ENCODE measurements at regions not wholly inside any gene's neighbourhood (a gene's known extent, or its start where the extent isn't known, plus 50 kb on each side); places are given as distances from the start of the nearest gene placed in this dataset.
A peak's percentile ranks its signal among the peaks of the same experiment; 100 is the strongest.

DNA sequence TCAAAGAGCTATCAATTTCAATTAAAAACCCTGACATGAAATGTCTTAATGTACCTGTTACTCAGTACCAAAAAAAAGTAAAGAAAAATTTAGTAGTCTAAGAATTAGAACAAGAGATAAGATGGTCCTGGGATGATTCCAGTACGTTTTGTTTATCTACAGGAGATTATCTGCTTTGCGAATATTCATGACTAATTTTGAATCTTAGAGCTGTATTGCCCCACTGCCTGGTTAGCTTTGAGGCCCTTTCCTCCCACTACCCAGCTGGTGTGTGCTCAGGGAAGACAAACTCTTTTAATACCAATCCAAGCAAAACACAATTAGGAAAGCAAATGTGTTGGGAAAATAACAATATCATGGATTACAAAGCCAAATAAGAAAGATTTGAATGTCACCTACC is 263.5 kb downstream of the FOXG1 start:
- H3K27ac ChIP-seq (ENCODE audit: low read depth, low read length): no peak overlapping the region
- no peaks in the 10 kb centered on the region for H3K79me2 ChIP-seq (ENCODE audit: control insufficient read depth, insufficient read depth, low read length, unreplicated experiment)
- H2AFZ ChIP-seq (ENCODE audit: low read length, unreplicated experiment): no peak overlapping the region
- no peaks in the 10 kb centered on the region for H3K27me3 ChIP-seq (ENCODE audit: insufficient read depth, low read length)
- H3K36me3 ChIP-seq (ENCODE audit: insufficient read depth, low read length): no peaks in the 10 kb centered on the region
- H3K4me1 ChIP-seq (ENCODE audit: control insufficient read depth, insufficient read depth, low read length, unreplicated experiment): peaks cover 3% of the 10 kb centered on the region
- H3K4me3 ChIP-seq (ENCODE audit: low read depth, low read length): no peak overlapping the region

DNA sequence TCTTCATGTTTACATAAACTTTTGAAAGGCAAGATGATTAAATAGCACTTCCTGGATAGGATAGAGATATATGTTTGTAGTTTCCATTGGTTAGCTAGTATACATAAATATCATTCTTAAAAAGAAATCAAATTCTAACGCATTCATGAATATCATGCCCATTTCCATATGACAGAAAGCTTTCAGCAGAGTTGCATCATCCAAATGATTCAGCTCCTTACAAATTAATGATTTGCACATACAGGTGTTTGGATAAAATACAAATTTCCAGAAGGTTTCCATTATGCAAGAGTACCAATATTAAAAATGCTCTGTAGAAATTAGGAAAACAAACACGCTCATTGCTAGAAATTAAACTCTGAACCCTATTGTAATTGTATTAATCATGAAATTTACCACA is 264.4 kb downstream of the FOXG1 start:
- no peak overlapping the region for H3K27ac ChIP-seq (ENCODE audit: low read depth, low read length)
- no peaks in the 10 kb centered on the region for H3K36me3 ChIP-seq (ENCODE audit: insufficient read depth, low read length)
- peaks cover 3% of the 10 kb centered on the region for H3K4me1 ChIP-seq (ENCODE audit: control insufficient read depth, insufficient read depth, low read length, unreplicated experiment)
- no peak overlapping the region for H2AFZ ChIP-seq (ENCODE audit: low read length, unreplicated experiment)
- no peaks in the 10 kb centered on the region for H3K79me2 ChIP-seq (ENCODE audit: control insufficient read depth, insufficient read depth, low read length, unreplicated experiment)
- no peak overlapping the region for H3K4me3 ChIP-seq (ENCODE audit: low read depth, low read length)
- H3K27me3 ChIP-seq (ENCODE audit: insufficient read depth, low read length): no peaks in the 10 kb centered on the region

GRCh38 chr14:29035134-29035533 is 268.5 kb downstream of the FOXG1 start:
- no peaks in the 10 kb centered on the region for H3K27me3 ChIP-seq (ENCODE audit: insufficient read depth, low read length)
- H2AFZ ChIP-seq (ENCODE audit: low read length, unreplicated experiment): peak overlapping the region; percentile 7
- no peaks in the 10 kb centered on the region for H3K79me2 ChIP-seq (ENCODE audit: control insufficient read depth, insufficient read depth, low read length, unreplicated experiment)
- H3K4me1 ChIP-seq (ENCODE audit: control insufficient read depth, insufficient read depth, low read length, unreplicated experiment): no peaks in the 10 kb centered on the region
- no peak overlapping the region for H3K4me3 ChIP-seq (ENCODE audit: low read depth, low read length)
- no peaks in the 10 kb centered on the region for H3K36me3 ChIP-seq (ENCODE audit: insufficient read depth, low read length)
- H3K27ac ChIP-seq (ENCODE audit: low read depth, low read length): no peak overlapping the region

- Histone ChIP-seq H3K27ac (ENCODE audit: low read depth, low read length) (no peak overlapping the region), H3K36me3 (ENCODE audit: insufficient read depth, low read length) (no peaks in the 10 kb centered on the region), H2AFZ (ENCODE audit: low read length, unreplicated experiment) (no peak overlapping the region), H3K4me3 (ENCODE audit: low read depth, low read length) (no peak overlapping the region), H3K4me1 (ENCODE audit: control insufficient read depth, insufficient read depth, low read length, unreplicated experiment) (no peaks in the 10 kb centered on the region), H3K79me2 (ENCODE audit: control insufficient read depth, insufficient read depth, low read length, unreplicated experiment) (no peaks in the 10 kb centered on the region), H3K27me3 (ENCODE audit: insufficient read depth, low read length) (no peaks in the 10 kb centered on the region)
Observed at GRCh38 chr14:29037411-29037810, 270.8 kb downstream of the FOXG1 start.

DNA sequence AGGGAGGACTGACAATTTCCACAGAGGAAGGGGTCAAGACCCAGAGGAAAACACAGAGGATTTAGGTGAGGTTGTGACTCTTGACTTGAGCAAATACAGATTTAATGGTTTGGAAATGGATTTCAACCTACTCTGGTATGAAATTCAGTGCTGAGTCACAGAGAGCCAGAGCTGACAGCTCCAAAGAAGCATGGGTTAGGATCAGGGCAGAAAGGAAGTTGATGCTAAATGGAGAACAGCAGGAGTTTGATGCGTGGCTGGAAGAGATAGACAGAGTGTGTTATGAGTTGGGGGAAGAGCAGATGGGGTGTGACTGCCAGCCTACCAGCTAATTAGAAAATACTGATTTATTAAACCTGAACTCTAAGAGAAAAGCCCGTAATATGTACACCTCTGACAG is 272.6 kb downstream of the FOXG1 start:
- H3K27me3 ChIP-seq (ENCODE audit: insufficient read depth, low read length): no peaks in the 10 kb centered on the region
- H3K36me3 ChIP-seq (ENCODE audit: insufficient read depth, low read length): no peaks in the 10 kb centered on the region
- no peak overlapping the region for H2AFZ ChIP-seq (ENCODE audit: low read length, unreplicated experiment)
- H3K4me3 ChIP-seq (ENCODE audit: low read depth, low read length): no peak overlapping the region
- H3K79me2 ChIP-seq (ENCODE audit: control insufficient read depth, insufficient read depth, low read length, unreplicated experiment): no peaks in the 10 kb centered on the region
- no peak overlapping the region for H3K27ac ChIP-seq (ENCODE audit: low read depth, low read length)
- H3K4me1 ChIP-seq (ENCODE audit: control insufficient read depth, insufficient read depth, low read length, unreplicated experiment): no peaks in the 10 kb centered on the region

- H3K4me1 ChIP-seq (ENCODE audit: control insufficient read depth, insufficient read depth, low read length, unreplicated experiment): no peaks in the 10 kb centered on the region
- no peak overlapping the region for H2AFZ ChIP-seq (ENCODE audit: low read length, unreplicated experiment)
- no peak overlapping the region for H3K4me3 ChIP-seq (ENCODE audit: low read depth, low read length)
- no peaks in the 10 kb centered on the region for H3K36me3 ChIP-seq (ENCODE audit: insufficient read depth, low read length)
- no peaks in the 10 kb centered on the region for H3K27me3 ChIP-seq (ENCODE audit: insufficient read depth, low read length)
- no peaks in the 10 kb centered on the region for H3K79me2 ChIP-seq (ENCODE audit: control insufficient read depth, insufficient read depth, low read length, unreplicated experiment)
- no peak overlapping the region for H3K27ac ChIP-seq (ENCODE audit: low read depth, low read length)
Observed at GRCh38 chr14:29042551-29042950, 276.0 kb downstream of the FOXG1 start.

- Histone ChIP-seq H3K79me2 (ENCODE audit: control insufficient read depth, insufficient read depth, low read length, unreplicated experiment) (no peaks in the 10 kb centered on the region), H2AFZ (ENCODE audit: low read length, unreplicated experiment) (no peak overlapping the region), H3K27ac (ENCODE audit: low read depth, low read length) (no peak overlapping the region), H3K4me3 (ENCODE audit: low read depth, low read length) (no peak overlapping the region), H3K36me3 (ENCODE audit: insufficient read depth, low read length) (no peaks in the 10 kb centered on the region), H3K4me1 (ENCODE audit: control insufficient read depth, insufficient read depth, low read length, unreplicated experiment) (no peaks in the 10 kb centered on the region), H3K27me3 (ENCODE audit: insufficient read depth, low read length) (no peaks in the 10 kb centered on the region)
Observed at GRCh38 chr14:29043737-29044136, 277.1 kb downstream of the FOXG1 start.

GRCh38 chr14:29045237-29045636 is 278.6 kb downstream of the FOXG1 start:
- no peak overlapping the region for H3K27ac ChIP-seq (ENCODE audit: low read depth, low read length)
- H3K4me3 ChIP-seq (ENCODE audit: low read depth, low read length): no peak overlapping the region
- H3K27me3 ChIP-seq (ENCODE audit: insufficient read depth, low read length): no peaks in the 10 kb centered on the region
- no peak overlapping the region for H2AFZ ChIP-seq (ENCODE audit: low read length, unreplicated experiment)
- no peaks in the 10 kb centered on the region for H3K4me1 ChIP-seq (ENCODE audit: control insufficient read depth, insufficient read depth, low read length, unreplicated experiment)
- no peaks in the 10 kb centered on the region for H3K36me3 ChIP-seq (ENCODE audit: insufficient read depth, low read length)
- no peaks in the 10 kb centered on the region for H3K79me2 ChIP-seq (ENCODE audit: control insufficient read depth, insufficient read depth, low read length, unreplicated experiment)

DNA sequence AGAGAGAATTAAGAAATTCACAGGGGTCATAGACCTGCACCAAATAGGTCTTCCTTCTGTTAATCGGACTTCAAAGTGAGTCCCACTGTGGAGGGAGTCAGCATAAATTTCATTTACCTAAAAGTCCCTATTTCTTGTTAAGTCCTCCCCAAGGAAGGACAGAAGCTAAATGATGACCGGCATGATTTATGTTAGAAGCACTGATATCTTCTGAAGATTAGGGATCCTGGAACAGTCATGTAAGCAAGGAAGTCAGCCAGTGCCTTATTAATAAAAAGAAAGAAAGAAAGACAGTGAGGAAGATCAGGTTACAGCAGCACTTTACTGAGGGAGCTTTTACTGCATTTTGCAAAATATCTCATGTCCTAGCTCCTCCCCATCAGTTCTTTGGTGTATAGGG is 287.5 kb downstream of the FOXG1 start:
- Histone ChIP-seq H3K36me3 (ENCODE audit: insufficient read depth, low read length) (no peaks in the 10 kb centered on the region), H3K79me2 (ENCODE audit: control insufficient read depth, insufficient read depth, low read length, unreplicated experiment) (no peaks in the 10 kb centered on the region), H3K27ac (ENCODE audit: low read depth, low read length) (no peak overlapping the region), H3K27me3 (ENCODE audit: insufficient read depth, low read length) (no peaks in the 10 kb centered on the region), H3K4me1 (ENCODE audit: control insufficient read depth, insufficient read depth, low read length, unreplicated experiment) (no peaks in the 10 kb centered on the region), H3K4me3 (ENCODE audit: low read depth, low read length) (no peak overlapping the region), H2AFZ (ENCODE audit: low read length, unreplicated experiment) (no peak overlapping the region)

GRCh38 chr14:29056041-29056566 is 289.5 kb downstream of the FOXG1 start:
- Histone ChIP-seq H2AFZ (ENCODE audit: low read length, unreplicated experiment) (no peak overlapping the region), H3K27ac (ENCODE audit: low read depth, low read length) (no peak overlapping the region), H3K4me1 (ENCODE audit: control insufficient read depth, insufficient read depth, low read length, unreplicated experiment) (no peaks in the 10 kb centered on the region), H3K4me3 (ENCODE audit: low read depth, low read length) (no peak overlapping the region), H3K27me3 (ENCODE audit: insufficient read depth, low read length) (no peaks in the 10 kb centered on the region), H3K36me3 (ENCODE audit: insufficient read depth, low read length) (no peaks in the 10 kb centered on the region), H3K79me2 (ENCODE audit: control insufficient read depth, insufficient read depth, low read length, unreplicated experiment) (no peaks in the 10 kb centered on the region)

- H3K4me1 ChIP-seq (ENCODE audit: control insufficient read depth, insufficient read depth, low read length, unreplicated experiment): no peaks in the 10 kb centered on the region
- H3K4me3 ChIP-seq (ENCODE audit: low read depth, low read length): no peak overlapping the region
- no peaks in the 10 kb centered on the region for H3K79me2 ChIP-seq (ENCODE audit: control insufficient read depth, insufficient read depth, low read length, unreplicated experiment)
- H3K27me3 ChIP-seq (ENCODE audit: insufficient read depth, low read length): no peaks in the 10 kb centered on the region
- H3K27ac ChIP-seq (ENCODE audit: low read depth, low read length): no peak overlapping the region
- H2AFZ ChIP-seq (ENCODE audit: low read length, unreplicated experiment): no peak overlapping the region
- H3K36me3 ChIP-seq (ENCODE audit: insufficient read depth, low read length): no peaks in the 10 kb centered on the region
Observed at GRCh38 chr14:29061702-29062101, 295.1 kb downstream of the FOXG1 start.

All from ACC112 (cell line).